ENCODE measurements at regions not wholly inside any gene's neighbourhood (a gene's known extent, or its start where the extent isn't known, plus 50 kb on each side); places are given as distances from the start of the nearest gene placed in this dataset.

GRCh38 chr12:77116277-77116676, 50.9 kb upstream of the E2F7 start:
- no peak overlapping the region for H3K27ac Mint-ChIP-seq
- no peak overlapping the region for H3K27ac ChIP-seq (ENCODE audit: low read depth in 1 of 2, low read length in 2 of 2)
- H3K9me3 ChIP-seq (ENCODE audit: control insufficient read depth in 1 of 2, insufficient read depth in 1 of 2, low read length in 2 of 2): no peaks in the 10 kb centered on the region
- no peaks in the 10 kb centered on the region for H3K27me3 Mint-ChIP-seq
- peaks cover 3% of the 10 kb centered on the region for H3K9me3 Mint-ChIP-seq
- H3K4me1 ChIP-seq (ENCODE audit: insufficient read depth, low read length): no peaks in the 10 kb centered on the region
- H3K36me3 Mint-ChIP-seq (ENCODE audit: low read depth): no peaks in the 10 kb centered on the region
- H3K4me3 ChIP-seq (ENCODE audit: low read length): no peak overlapping the region
- ChIA-PET CTCF (no interaction called here), POLR2A (no interaction called here)
- intact Hi-C loops (cut with DNase I, micrococcal nuclease): no loop called here
- no peak overlapping the region for H3K4me3 Mint-ChIP-seq
- H3K36me3 ChIP-seq (ENCODE audit: insufficient read depth, low read length): no peaks in the 10 kb centered on the region
- no peak for TF ChIP-seq CTCF (IDR thresholded peaks at IDR 0.05)
- DNase-seq (no peak), ATAC-seq (ENCODE audit: poor library complexity) (no peak)
- H3K4me1 Mint-ChIP-seq (ENCODE audit: low read depth): no peaks in the 10 kb centered on the region
- no peaks in the 10 kb centered on the region for H3K27me3 ChIP-seq (ENCODE audit: control insufficient read depth in 1 of 2, insufficient read depth in 2 of 2, low read length in 2 of 2)

- ATAC-seq (ENCODE audit: poor library complexity): no peak
- H3K27me3 ChIP-seq (ENCODE audit: control insufficient read depth in 1 of 2, insufficient read depth in 2 of 2, low read length in 2 of 2): no peaks in the 10 kb centered on the region
- peaks cover 4% of the 10 kb centered on the region for H3K9me3 Mint-ChIP-seq
- ChIA-PET POLR2A (no interaction called here), CTCF (no interaction called here)
- H3K4me3 Mint-ChIP-seq: no peak overlapping the region
- H3K27ac Mint-ChIP-seq: no peak overlapping the region
- DNase-seq: no peak
- no peaks in the 10 kb centered on the region for H3K4me1 ChIP-seq (ENCODE audit: insufficient read depth, low read length)
- H3K4me1 Mint-ChIP-seq (ENCODE audit: low read depth): no peaks in the 10 kb centered on the region
- H3K27me3 Mint-ChIP-seq: no peaks in the 10 kb centered on the region
- H3K36me3 ChIP-seq (ENCODE audit: insufficient read depth, low read length): no peaks in the 10 kb centered on the region
- no peaks in the 10 kb centered on the region for H3K36me3 Mint-ChIP-seq (ENCODE audit: low read depth)
- intact Hi-C loops (cut with DNase I, micrococcal nuclease): no loop called here
- H3K27ac ChIP-seq (ENCODE audit: low read depth in 1 of 2, low read length in 2 of 2): no peak overlapping the region
- H3K9me3 ChIP-seq (ENCODE audit: control insufficient read depth in 1 of 2, insufficient read depth in 1 of 2, low read length in 2 of 2): no peaks in the 10 kb centered on the region
- H3K4me3 ChIP-seq (ENCODE audit: low read length): no peak overlapping the region
- no peak for TF ChIP-seq CTCF (IDR thresholded peaks at IDR 0.05)
Measured at GRCh38 chr12:77115471-77115870, 50.1 kb upstream of the E2F7 start.

All from CD4-positive, alpha-beta T cell (primary cell).